ENCODE measurements at regions not wholly inside any gene's neighbourhood (a gene's known extent, or its start where the extent isn't known, plus 50 kb on each side); places are given as distances from the start of the nearest gene placed in this dataset.

- no peak overlapping the region for H3K27ac Mint-ChIP-seq
- ATAC-seq (replicated peaks in 1 of 4) (no peak), DNase-seq (peak in 1 of 35 experiments; percentile 2)
- Histone ChIP-seq H3K27ac (ENCODE audit: low read length) (no peak overlapping the region), H3K4me1 (ENCODE audit: control insufficient read depth in 1 of 2, extremely low read depth in 1 of 2, insufficient read depth in 2 of 2, low read length in 2 of 2) (no peaks in the 10 kb centered on the region), H3K9me3 (no peaks in the 10 kb centered on the region), H3K27me3 (replicated peaks in 1 of 2; ENCODE audit: control insufficient read depth in 2 of 2, extremely low read depth in 1 of 2, insufficient read depth in 2 of 2, low read length in 1 of 2) (peaks cover 0 to 29% of the 10 kb centered on the region in 2 experiments), H3K4me3 (ENCODE audit: control insufficient read depth in 1 of 2, extremely low read depth in 1 of 2, low read length in 1 of 2) (no peak overlapping the region), H3K36me3 (ENCODE audit: control insufficient read depth in 2 of 2, extremely low read depth in 1 of 2, insufficient read depth in 1 of 2, low read length in 1 of 2) (no peaks in the 10 kb centered on the region)
- no peaks in the 10 kb centered on the region for H3K36me3 Mint-ChIP-seq
- WGBS (ENCODE audit: insufficient coverage): 90% methylated on average over 14 of the region's 20 CpGs
- CTCF ChIA-PET: no interaction called here
- H3K4me1 Mint-ChIP-seq: no peaks in the 10 kb centered on the region
- no peak overlapping the region for H3K4me3 Mint-ChIP-seq
- peaks cover 0 to 2% (median 0%) of the 10 kb centered on the region in 3 donors for H3K9me3 Mint-ChIP-seq
- H3K27me3 Mint-ChIP-seq: peaks cover 12 to 17% of the 10 kb centered on the region in 2 donors
- POLR2A ChIA-PET: interaction anchor here in 1 of 2 donors (0.6 kb wide), 1 partner anchor 49 kb away, joined by 13 read pairs; no protein-coding TSS in a partner anchor
Observed at GRCh38 chr11:69353696-69354544, 60.0 kb downstream of the MYEOV start.

- Histone ChIP-seq H3K4me3 (ENCODE audit: control insufficient read depth in 1 of 2, extremely low read depth in 1 of 2, low read length in 1 of 2) (no peak overlapping the region), H3K27ac (ENCODE audit: low read length) (no peak overlapping the region), H3K4me1 (ENCODE audit: control insufficient read depth in 1 of 2, extremely low read depth in 1 of 2, insufficient read depth in 2 of 2, low read length in 2 of 2) (no peaks in the 10 kb centered on the region), H3K36me3 (ENCODE audit: control insufficient read depth in 2 of 2, extremely low read depth in 1 of 2, insufficient read depth in 1 of 2, low read length in 1 of 2) (no peaks in the 10 kb centered on the region), H3K9me3 (no peaks in the 10 kb centered on the region), H3K27me3 (replicated peaks in 1 of 2; ENCODE audit: control insufficient read depth in 2 of 2, extremely low read depth in 1 of 2, insufficient read depth in 2 of 2, low read length in 1 of 2) (peaks cover 0 to 28% of the 10 kb centered on the region in 2 experiments)
- no peaks in the 10 kb centered on the region for H3K36me3 Mint-ChIP-seq
- CTCF ChIA-PET: no interaction called here
- peaks cover 12 to 17% of the 10 kb centered on the region in 2 donors for H3K27me3 Mint-ChIP-seq
- WGBS (ENCODE audit: insufficient coverage): 83% methylated on average over 2 of the region's 2 CpGs
- POLR2A ChIA-PET: interaction anchor here in 1 of 2 donors (0.6 kb wide), 1 partner anchor 49 kb away, joined by 13 read pairs; no protein-coding TSS in a partner anchor
- H3K4me3 Mint-ChIP-seq: no peak overlapping the region
- DNase-seq: no peak
- no peaks in the 10 kb centered on the region for H3K4me1 Mint-ChIP-seq
- no peak for ATAC-seq (replicated peaks in 1 of 4)
- H3K27ac Mint-ChIP-seq: no peak overlapping the region
- H3K9me3 Mint-ChIP-seq: peaks cover 0 to 2% (median under 1%) of the 10 kb centered on the region in 3 donors
Observed at GRCh38 chr11:69354545-69354897, 60.6 kb downstream of the MYEOV start.

GRCh38 chr11:69355346-69355940 is 61.5 kb downstream of the MYEOV start:
- Mint-ChIP-seq H3K36me3 (no peaks in the 10 kb centered on the region), H3K27ac (no peak overlapping the region), H3K27me3 (peaks cover 12 to 17% of the 10 kb centered on the region in 2 donors), H3K4me3 (no peak overlapping the region), H3K4me1 (no peaks in the 10 kb centered on the region), H3K9me3 (peaks cover 0 to 4% (median 0%) of the 10 kb centered on the region in 3 donors)
- no peaks in the 10 kb centered on the region for H3K4me1 ChIP-seq (ENCODE audit: control insufficient read depth in 1 of 2, extremely low read depth in 1 of 2, insufficient read depth in 2 of 2, low read length in 2 of 2)
- no peak for ATAC-seq (replicated peaks in 1 of 4)
- peak in 2 of 35 experiments; percentile 4 for DNase-seq
- 91% methylated on average over 5 of the region's 10 CpGs for WGBS (ENCODE audit: insufficient coverage)
- H3K27ac ChIP-seq (ENCODE audit: low read length): no peak overlapping the region
- H3K9me3 ChIP-seq: no peaks in the 10 kb centered on the region
- POLR2A ChIA-PET: no interaction called here
- no peaks in the 10 kb centered on the region for H3K36me3 ChIP-seq (ENCODE audit: control insufficient read depth in 2 of 2, extremely low read depth in 1 of 2, insufficient read depth in 1 of 2, low read length in 1 of 2)
- peaks cover 0 to 30% of the 10 kb centered on the region in 2 experiments for H3K27me3 ChIP-seq (replicated peaks in 1 of 2; ENCODE audit: control insufficient read depth in 2 of 2, extremely low read depth in 1 of 2, insufficient read depth in 2 of 2, low read length in 1 of 2)
- CTCF ChIA-PET: no interaction called here
- H3K4me3 ChIP-seq (ENCODE audit: control insufficient read depth in 1 of 2, extremely low read depth in 1 of 2, low read length in 1 of 2): no peak overlapping the region

- Mint-ChIP-seq H3K27me3 (peaks cover 12 to 17% of the 10 kb centered on the region in 2 donors), H3K4me3 (no peak overlapping the region), H3K9me3 (peaks cover 0 to 4% (median 0%) of the 10 kb centered on the region in 3 donors), H3K4me1 (no peaks in the 10 kb centered on the region), H3K36me3 (no peaks in the 10 kb centered on the region), H3K27ac (no peak overlapping the region)
- Histone ChIP-seq H3K36me3 (ENCODE audit: control insufficient read depth in 2 of 2, extremely low read depth in 1 of 2, insufficient read depth in 1 of 2, low read length in 1 of 2) (no peaks in the 10 kb centered on the region), H3K27ac (ENCODE audit: low read length) (no peak overlapping the region), H3K27me3 (replicated peaks in 1 of 2; ENCODE audit: control insufficient read depth in 2 of 2, extremely low read depth in 1 of 2, insufficient read depth in 2 of 2, low read length in 1 of 2) (peaks cover 0 to 35% of the 10 kb centered on the region in 2 experiments), H3K4me3 (ENCODE audit: control insufficient read depth in 1 of 2, extremely low read depth in 1 of 2, low read length in 1 of 2) (no peak overlapping the region), H3K4me1 (ENCODE audit: control insufficient read depth in 1 of 2, extremely low read depth in 1 of 2, insufficient read depth in 2 of 2, low read length in 2 of 2) (no peaks in the 10 kb centered on the region), H3K9me3 (no peaks in the 10 kb centered on the region)
- DNase-seq (peak in 2 of 35 experiments; percentile 2 to 3), ATAC-seq (replicated peaks in 1 of 4) (no peak)
- 87% methylated on average over 8 of the region's 8 CpGs for WGBS (ENCODE audit: insufficient coverage)
- POLR2A ChIA-PET: no interaction called here
- CTCF ChIA-PET: no interaction called here
Observed at GRCh38 chr11:69355959-69356702, 62.2 kb downstream of the MYEOV start.

- Mint-ChIP-seq H3K27me3 (peaks cover 12 to 21% of the 10 kb centered on the region in 2 donors), H3K27ac (peak overlapping the region in 1 of 2 donors; percentile 27), H3K4me3 (no peak overlapping the region), H3K9me3 (peaks cover 0 to 4% (median 0%) of the 10 kb centered on the region in 3 donors), H3K4me1 (no peaks in the 10 kb centered on the region), H3K36me3 (no peaks in the 10 kb centered on the region)
- ATAC-seq (replicated peaks in 1 of 4): no peak
- WGBS (ENCODE audit: insufficient coverage): 84% methylated on average over 13 of the region's 15 CpGs
- no peaks in the 10 kb centered on the region for H3K4me1 ChIP-seq (ENCODE audit: control insufficient read depth in 1 of 2, extremely low read depth in 1 of 2, insufficient read depth in 2 of 2, low read length in 2 of 2)
- H3K9me3 ChIP-seq: no peaks in the 10 kb centered on the region
- DNase-seq: peak in 1 of 35 experiments; percentile 3
- H3K27me3 ChIP-seq (replicated peaks in 1 of 2; ENCODE audit: control insufficient read depth in 2 of 2, extremely low read depth in 1 of 2, insufficient read depth in 2 of 2, low read length in 1 of 2): peaks cover 0 to 35% of the 10 kb centered on the region in 2 experiments
- POLR2A ChIA-PET: no interaction called here
- H3K36me3 ChIP-seq (ENCODE audit: control insufficient read depth in 2 of 2, extremely low read depth in 1 of 2, insufficient read depth in 1 of 2, low read length in 1 of 2): no peaks in the 10 kb centered on the region
- no peak overlapping the region for H3K4me3 ChIP-seq (ENCODE audit: control insufficient read depth in 1 of 2, extremely low read depth in 1 of 2, low read length in 1 of 2)
- CTCF ChIA-PET: no interaction called here
- H3K27ac ChIP-seq (ENCODE audit: low read length): no peak overlapping the region
Observed at GRCh38 chr11:69356703-69357457, 62.9 kb downstream of the MYEOV start.

All from T-cell (primary cell).